Colonic mucosa (tissue), 4 donors: ENCODE measurements at regions not wholly inside any gene's neighbourhood (a gene's known extent, or its start where the extent isn't known, plus 50 kb on each side); places are given as distances from the start of the nearest gene placed in this dataset.

Experiments used
- DNase-seq: peaks from one replicate; pipeline ENCODE4 v3.0.0-alpha.2; 2020
- H3K27ac ChIP-seq: fragments of 200-600 bp; one replicate; pipeline ENCODE4 v1.8.0; 2021
- H3K27me3 ChIP-seq: fragments of 200-600 bp; one replicate; pipeline ENCODE4 v1.8.0; 2021
- H3K36me3 ChIP-seq: fragments of 200-600 bp; one replicate; pipeline ENCODE4 v1.8.0; 2021
- H3K4me1 ChIP-seq: fragments of 200-600 bp; one replicate; pipeline ENCODE4 v1.8.0; 2021; ENCODE audit warnings: mild to moderate bottlenecking
- H3K4me3 ChIP-seq: fragments of 200-600 bp; one replicate; pipeline ENCODE4 v1.8.0; 2021
- H3K9ac ChIP-seq, 2 donors: one replicate each; pipeline ENCODE4 v1.7.0; 2013; ENCODE audit warnings: control low read depth in 2 of 2, low read depth in 2 of 2, low read length in 2 of 2
- H3K9me3 ChIP-seq: fragments of 200-600 bp; one replicate; pipeline ENCODE4 v1.8.0; 2021
- CTCF ChIP-seq: fragments of 200-600 bp; IDR thresholded peaks from one replicate; pipeline ENCODE4 v1.8.0; 2022; ENCODE audit warnings: antibody characterized with exemption, mild to moderate bottlenecking
- intact Hi-C: fragments of 100-400 bp; cut with DNase I; formaldehyde crosslinking; loops from one replicate; pipeline ENCODE4 v1.14.1; 2022
- donor health status: healthy.
- donor health status: DM: no; HTN: no; CAD: no.
- donor health status: DM: no; HTN: no; CAD: no.

GRCh38 chr22:49322861-49323622 lies 504.6 kb downstream of the BRD1 start:
- Histone ChIP-seq H3K4me1 (no peaks in the 10 kb centered on the region), H3K9me3 (no peaks in the 10 kb centered on the region), H3K9ac (no peak overlapping the region), H3K4me3 (no peak overlapping the region), H3K27me3 (no peaks in the 10 kb centered on the region), H3K27ac (no peak overlapping the region), H3K36me3 (no peaks in the 10 kb centered on the region)
- TF ChIP-seq CTCF, result no peak
- intact Hi-C loops, result no loop called here
- DNase-seq, result no peak

DNA sequence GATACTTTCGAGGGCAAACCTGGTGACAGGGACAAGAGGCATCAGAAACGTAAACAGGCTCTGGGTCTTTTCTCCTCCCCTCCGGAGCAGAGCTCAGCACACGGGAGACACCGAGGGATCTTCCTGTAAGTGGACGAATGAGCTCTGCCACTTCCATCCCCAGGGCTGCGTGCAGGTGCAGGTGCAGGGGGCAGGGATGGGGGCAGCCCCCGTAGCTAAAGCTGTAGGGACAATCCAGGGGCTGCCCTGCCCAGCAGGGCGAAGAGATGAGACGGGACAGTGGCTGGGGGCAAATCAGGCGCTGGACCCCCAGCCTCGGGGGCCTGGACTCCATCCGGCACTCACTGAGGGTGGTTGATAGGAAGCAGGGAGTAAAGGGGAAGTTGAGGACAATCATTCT lies 505.4 kb downstream of the BRD1 start:
- intact Hi-C loops, result no loop called here
- no peak for DNase-seq
- H3K27me3 ChIP-seq, result no peaks in the 10 kb centered on the region

GRCh38 chr22:49321477-49322055 lies 506.1 kb downstream of the BRD1 start:
- Histone ChIP-seq H3K9me3 (no peaks in the 10 kb centered on the region), H3K4me1 (no peaks in the 10 kb centered on the region), H3K27ac (no peak overlapping the region), H3K9ac (no peak overlapping the region), H3K27me3 (no peaks in the 10 kb centered on the region), H3K36me3 (no peaks in the 10 kb centered on the region), H3K4me3 (no peak overlapping the region)
- intact Hi-C loops, result no loop called here
- no peak for DNase-seq
- TF ChIP-seq CTCF, result no peak

More for the DNA sequence above, 505.4 kb downstream of the BRD1 start:
- H3K9me3 ChIP-seq, result no peaks in the 10 kb centered on the region
- no peak overlapping the region for H3K9ac ChIP-seq
- H3K36me3 ChIP-seq, result no peaks in the 10 kb centered on the region
- no peak overlapping the region for H3K4me3 ChIP-seq
- TF ChIP-seq CTCF, result no peak
- no peak overlapping the region for H3K27ac ChIP-seq
- H3K4me1 ChIP-seq, result no peaks in the 10 kb centered on the region

- no peak overlapping the region for H3K9ac ChIP-seq
- H3K9me3 ChIP-seq, result no peaks in the 10 kb centered on the region
- no peaks in the 10 kb centered on the region for H3K27me3 ChIP-seq
- H3K4me3 ChIP-seq, result no peak overlapping the region
- H3K27ac ChIP-seq, result no peak overlapping the region
- DNase-seq, result no peak
- intact Hi-C loops, result no loop called here
- TF ChIP-seq CTCF, result no peak
- no peaks in the 10 kb centered on the region for H3K4me1 ChIP-seq
- no peaks in the 10 kb centered on the region for H3K36me3 ChIP-seq
These were observed 506.8 kb downstream of the BRD1 start for GRCh38 chr22:49320714-49321476.

DNA sequence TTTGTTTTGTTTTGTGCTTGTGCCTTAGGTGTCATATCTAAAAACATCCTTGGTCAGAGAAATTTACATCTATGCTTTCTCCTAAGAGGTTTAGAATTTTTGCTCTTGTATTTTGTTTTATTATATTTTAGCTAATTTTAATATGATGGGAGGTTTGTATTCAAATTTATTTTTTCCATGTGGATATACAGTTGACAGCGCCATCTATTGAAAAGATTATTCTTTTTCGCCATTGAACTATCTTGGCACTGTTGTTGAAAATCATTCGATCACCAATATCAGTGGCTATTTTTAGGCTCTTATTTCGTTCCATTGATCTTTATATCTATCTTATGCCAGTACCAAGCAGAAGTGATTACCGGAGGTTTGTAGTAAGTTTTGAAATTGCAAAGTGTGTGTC lies 510.3 kb downstream of the BRD1 start:
- no peak for DNase-seq
- no peak overlapping the region for H3K9ac ChIP-seq
- H3K4me3 ChIP-seq, result no peak overlapping the region
- no peaks in the 10 kb centered on the region for H3K9me3 ChIP-seq
- H3K27me3 ChIP-seq, result no peaks in the 10 kb centered on the region
- H3K4me1 ChIP-seq, result no peaks in the 10 kb centered on the region
- no peak overlapping the region for H3K27ac ChIP-seq
- TF ChIP-seq CTCF, result no peak
- intact Hi-C loops, result no loop called here
- H3K36me3 ChIP-seq, result no peaks in the 10 kb centered on the region
